GM12878 (cell line): ENCODE measurements at regions not wholly inside any gene's neighbourhood (a gene's known extent, or its start where the extent isn't known, plus 50 kb on each side); places are given as distances from the start of the nearest gene placed in this dataset.

ENCODE experiments used
- BACH1 ChIP-seq: fragments of 450-650 bp; IDR thresholded peaks from 2 replicates; pipeline ENCODE4 v1.6.1; 2017; ENCODE audit warnings: mild to moderate bottlenecking, borderline replicate concordance
- TBL1XR1 ChIP-seq: IDR thresholded peaks from 2 replicates; pipeline ENCODE4 v1.6.1; 2012; ENCODE audit warnings: low read depth, low read length, improper control_type of control experiment
- TF ChIP-seq, protein P1 (sequence below): IDR thresholded peaks from 2 replicates; pipeline ENCODE4 v1.6.1; 2012; ENCODE audit warnings: improper control_type of control experiment, low read depth, low read length; ENCODE audit not compliant: insufficient replicate concordance
- TF ChIP-seq, protein P2 (sequence below): fragments of 450-650 bp; IDR thresholded peaks from 2 replicates; pipeline ENCODE4 v1.6.1; 2017; ENCODE audit warnings: mild to moderate bottlenecking, moderate library complexity
- TF ChIP-seq, protein P3 (sequence below): IDR thresholded peaks from 2 replicates; pipeline ENCODE4 v1.6.1; 2012; ENCODE audit warnings: low read depth, low read length, improper control_type of control experiment

DNA sequence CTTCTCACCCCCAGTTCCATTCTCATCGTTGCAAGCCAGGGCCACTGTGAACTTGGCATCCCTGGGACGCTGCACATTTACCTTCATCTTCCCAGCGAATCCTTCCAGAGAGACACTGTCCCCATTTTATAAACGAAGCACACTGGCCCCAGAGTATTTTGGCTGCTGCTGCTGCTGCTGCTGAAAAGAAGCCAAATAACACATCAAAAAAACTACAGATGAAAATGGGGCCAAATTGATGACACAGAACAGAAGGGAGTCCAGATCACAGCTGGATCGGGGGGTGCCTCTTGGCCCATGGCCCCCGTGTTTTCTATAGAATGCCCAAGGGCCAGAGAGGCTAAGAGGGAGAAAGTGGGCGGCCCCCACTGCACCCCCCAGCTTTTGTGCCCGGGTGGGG lies 221.0 kb upstream of the IGF1R start (continued):
- TF ChIP-seq, protein P1, sequence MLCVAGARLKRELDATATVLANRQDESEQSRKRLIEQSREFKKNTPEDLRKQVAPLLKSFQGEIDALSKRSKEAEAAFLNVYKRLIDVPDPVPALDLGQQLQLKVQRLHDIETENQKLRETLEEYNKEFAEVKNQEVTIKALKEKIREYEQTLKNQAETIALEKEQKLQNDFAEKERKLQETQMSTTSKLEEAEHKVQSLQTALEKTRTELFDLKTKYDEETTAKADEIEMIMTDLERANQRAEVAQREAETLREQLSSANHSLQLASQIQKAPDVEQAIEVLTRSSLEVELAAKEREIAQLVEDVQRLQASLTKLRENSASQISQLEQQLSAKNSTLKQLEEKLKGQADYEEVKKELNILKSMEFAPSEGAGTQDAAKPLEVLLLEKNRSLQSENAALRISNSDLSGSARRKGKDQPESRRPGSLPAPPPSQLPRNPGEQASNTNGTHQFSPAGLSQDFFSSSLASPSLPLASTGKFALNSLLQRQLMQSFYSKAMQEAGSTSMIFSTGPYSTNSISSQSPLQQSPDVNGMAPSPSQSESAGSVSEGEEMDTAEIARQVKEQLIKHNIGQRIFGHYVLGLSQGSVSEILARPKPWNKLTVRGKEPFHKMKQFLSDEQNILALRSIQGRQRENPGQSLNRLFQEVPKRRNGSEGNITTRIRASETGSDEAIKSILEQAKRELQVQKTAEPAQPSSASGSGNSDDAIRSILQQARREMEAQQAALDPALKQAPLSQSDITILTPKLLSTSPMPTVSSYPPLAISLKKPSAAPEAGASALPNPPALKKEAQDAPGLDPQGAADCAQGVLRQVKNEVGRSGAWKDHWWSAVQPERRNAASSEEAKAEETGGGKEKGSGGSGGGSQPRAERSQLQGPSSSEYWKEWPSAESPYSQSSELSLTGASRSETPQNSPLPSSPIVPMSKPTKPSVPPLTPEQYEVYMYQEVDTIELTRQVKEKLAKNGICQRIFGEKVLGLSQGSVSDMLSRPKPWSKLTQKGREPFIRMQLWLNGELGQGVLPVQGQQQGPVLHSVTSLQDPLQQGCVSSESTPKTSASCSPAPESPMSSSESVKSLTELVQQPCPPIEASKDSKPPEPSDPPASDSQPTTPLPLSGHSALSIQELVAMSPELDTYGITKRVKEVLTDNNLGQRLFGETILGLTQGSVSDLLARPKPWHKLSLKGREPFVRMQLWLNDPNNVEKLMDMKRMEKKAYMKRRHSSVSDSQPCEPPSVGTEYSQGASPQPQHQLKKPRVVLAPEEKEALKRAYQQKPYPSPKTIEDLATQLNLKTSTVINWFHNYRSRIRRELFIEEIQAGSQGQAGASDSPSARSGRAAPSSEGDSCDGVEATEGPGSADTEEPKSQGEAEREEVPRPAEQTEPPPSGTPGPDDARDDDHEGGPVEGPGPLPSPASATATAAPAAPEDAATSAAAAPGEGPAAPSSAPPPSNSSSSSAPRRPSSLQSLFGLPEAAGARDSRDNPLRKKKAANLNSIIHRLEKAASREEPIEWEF, result no peak
- TF ChIP-seq BACH1, result no peak
- no peak for TF ChIP-seq TBL1XR1
- TF ChIP-seq, protein P2, sequence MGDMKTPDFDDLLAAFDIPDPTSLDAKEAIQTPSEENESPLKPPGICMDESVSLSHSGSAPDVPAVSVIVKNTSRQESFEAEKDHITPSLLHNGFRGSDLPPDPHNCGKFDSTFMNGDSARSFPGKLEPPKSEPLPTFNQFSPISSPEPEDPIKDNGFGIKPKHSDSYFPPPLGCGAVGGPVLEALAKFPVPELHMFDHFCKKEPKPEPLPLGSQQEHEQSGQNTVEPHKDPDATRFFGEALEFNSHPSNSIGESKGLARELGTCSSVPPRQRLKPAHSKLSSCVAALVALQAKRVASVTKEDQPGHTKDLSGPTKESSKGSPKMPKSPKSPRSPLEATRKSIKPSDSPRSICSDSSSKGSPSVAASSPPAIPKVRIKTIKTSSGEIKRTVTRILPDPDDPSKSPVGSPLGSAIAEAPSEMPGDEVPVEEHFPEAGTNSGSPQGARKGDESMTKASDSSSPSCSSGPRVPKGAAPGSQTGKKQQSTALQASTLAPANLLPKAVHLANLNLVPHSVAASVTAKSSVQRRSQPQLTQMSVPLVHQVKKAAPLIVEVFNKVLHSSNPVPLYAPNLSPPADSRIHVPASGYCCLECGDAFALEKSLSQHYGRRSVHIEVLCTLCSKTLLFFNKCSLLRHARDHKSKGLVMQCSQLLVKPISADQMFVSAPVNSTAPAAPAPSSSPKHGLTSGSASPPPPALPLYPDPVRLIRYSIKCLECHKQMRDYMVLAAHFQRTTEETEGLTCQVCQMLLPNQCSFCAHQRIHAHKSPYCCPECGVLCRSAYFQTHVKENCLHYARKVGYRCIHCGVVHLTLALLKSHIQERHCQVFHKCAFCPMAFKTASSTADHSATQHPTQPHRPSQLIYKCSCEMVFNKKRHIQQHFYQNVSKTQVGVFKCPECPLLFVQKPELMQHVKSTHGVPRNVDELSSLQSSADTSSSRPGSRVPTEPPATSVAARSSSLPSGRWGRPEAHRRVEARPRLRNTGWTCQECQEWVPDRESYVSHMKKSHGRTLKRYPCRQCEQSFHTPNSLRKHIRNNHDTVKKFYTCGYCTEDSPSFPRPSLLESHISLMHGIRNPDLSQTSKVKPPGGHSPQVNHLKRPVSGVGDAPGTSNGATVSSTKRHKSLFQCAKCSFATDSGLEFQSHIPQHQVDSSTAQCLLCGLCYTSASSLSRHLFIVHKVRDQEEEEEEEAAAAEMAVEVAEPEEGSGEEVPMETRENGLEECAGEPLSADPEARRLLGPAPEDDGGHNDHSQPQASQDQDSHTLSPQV, result no peak
- TF ChIP-seq, protein P3, sequence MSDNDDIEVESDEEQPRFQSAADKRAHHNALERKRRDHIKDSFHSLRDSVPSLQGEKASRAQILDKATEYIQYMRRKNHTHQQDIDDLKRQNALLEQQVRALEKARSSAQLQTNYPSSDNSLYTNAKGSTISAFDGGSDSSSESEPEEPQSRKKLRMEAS, result no peak
